Heart left ventricle (tissue), 16 donors: ENCODE measurements at regions not wholly inside any gene's neighbourhood (a gene's known extent, or its start where the extent isn't known, plus 50 kb on each side); places are given as distances from the start of the nearest gene placed in this dataset.

Experiments used
- ATAC-seq, 4 donors: fragments of 200-7000 bp; cut with Tn5 transposase; one replicate each; pipeline ENCODE4 v1.9.1; 2020 to 2022; ENCODE audit warnings: moderate library complexity in 4 of 4, mild to moderate bottlenecking in 3 of 4, moderate number of reproducible peaks in 1 of 4
- DNase-seq, 5 donors: peaks; one replicate each; pipeline ENCODE4 v3.0.0-alpha.2; 2020
- H3K27ac ChIP-seq, 12 donors: fragments of 200-600 bp; sonication (generic) in 4 of 12; one replicate each; pipeline versions ENCODE4 v1.5.0 to v1.8.0; 2016 to 2022; ENCODE audit warnings: mild to moderate bottlenecking in 2 of 12
- H3K27me3 ChIP-seq, 9 donors: fragments of 200-600 bp; sonication (generic) in 2 of 9; one replicate each; pipeline versions ENCODE4 v1.5.1 to v1.8.0; 2016 to 2022; ENCODE audit warnings: mild to moderate bottlenecking in 3 of 9
- H3K36me3 ChIP-seq, 9 donors: fragments of 200-600 bp; sonication (generic) in 2 of 9; one replicate each; pipeline versions ENCODE4 v1.5.0 to v1.8.0; 2018 to 2022; ENCODE audit warnings: mild to moderate bottlenecking in 2 of 9
- H3K4me1 ChIP-seq, 12 donors: fragments of 200-600 bp; sonication (generic) in 4 of 12; one replicate each; pipeline versions ENCODE4 v1.5.0 to v1.8.0; 2016 to 2022; ENCODE audit warnings: mild to moderate bottlenecking in 3 of 12
- H3K4me3 ChIP-seq, 12 donors: fragments of 200-600 bp; sonication (generic) in 4 of 12; one replicate each; pipeline versions ENCODE4 v1.5.0 to v1.8.0; 2017 to 2022; ENCODE audit warnings: mild to moderate bottlenecking in 9 of 12, moderate library complexity in 4 of 12
- H3K9me3 ChIP-seq, 12 donors: fragments of 200-600 bp; sonication (generic) in 4 of 12; one replicate each; pipeline versions ENCODE4 v1.5.0 to v1.8.0; 2016 to 2022; ENCODE audit warnings: mild to moderate bottlenecking in 1 of 12
- POLR2A ChIP-seq, 2 donors: fragments of 450-650 bp; IDR thresholded peaks; one replicate each; pipeline ENCODE4 v1.6.1; 2017; ENCODE audit warnings: antibody characterized with exemption in 2 of 2, mild to moderate bottlenecking in 2 of 2, moderate library complexity in 2 of 2
- WGBS, 4 donors: extraction: QIAGEN DNeasy Blood & Tissue Kit in 2 of 4; methylation state at CpG; one replicate each; pipeline versions ENCODE4 v1.1.5 to v1.1.7; 2013 to 2018; 5-methylcytosine and 5-hydroxymethylcytosine counted together
- intact Hi-C, 10 donors: fragments of 100-400 bp; cut with DNase I; formaldehyde crosslinking; loops; one replicate each; pipeline versions ENCODE4 v1.11.1 to v1.14.2; 2022
- TF ChIP-seq, protein P1 (sequence below), 12 donors: fragments of 200-600 bp; sonication (generic) in 4 of 12; IDR thresholded peaks; one replicate each; pipeline versions ENCODE4 v1.5.0 to v1.8.0; 2018 to 2022; ENCODE audit warnings: antibody characterized with exemption in 12 of 12, mild to moderate bottlenecking in 5 of 12
- donor health status: ischemic (EF 13 %, LVEDD 7.1; RV severe dilation, severe dysfunction).
- donor health status: healthy with polysubstance abuse.
- donor health status: DM: no; HTN: yes; CAD: no.
- donor health status: DM: no; HTN: no; CAD: no.
- donor health status: ischemic (EF 25% LVEDD 6.9; RV normal size, moderate dysfunction).
- donor health status: ischemic (EF 25% LVEDD 5.7; RV mildly dilated, moderate dysfunction).
- donor health status: healthy.
- donor health status: DM: yes; HTN: yes; CAD: no.
- donor health status: ischemic (EF 35%, LVEDD 5.7; RV mildly dilated, moderate dysfunction).
- donor health status: nonischemic (EF 11% LVEDD 7.7; RV severe dilation, severe dysfunction).
- donor health status: DM: yes; HTN: yes; CAD: no.
- donor health status: PGD.
- donor health status: ischemic (EF 29% LVEDD 5.4; RV normal size, mild dysfunction).
- donor health status: nonischemic (EF 23%, LVEDD 6.1; RV moderate dilation, normal function).

DNA sequence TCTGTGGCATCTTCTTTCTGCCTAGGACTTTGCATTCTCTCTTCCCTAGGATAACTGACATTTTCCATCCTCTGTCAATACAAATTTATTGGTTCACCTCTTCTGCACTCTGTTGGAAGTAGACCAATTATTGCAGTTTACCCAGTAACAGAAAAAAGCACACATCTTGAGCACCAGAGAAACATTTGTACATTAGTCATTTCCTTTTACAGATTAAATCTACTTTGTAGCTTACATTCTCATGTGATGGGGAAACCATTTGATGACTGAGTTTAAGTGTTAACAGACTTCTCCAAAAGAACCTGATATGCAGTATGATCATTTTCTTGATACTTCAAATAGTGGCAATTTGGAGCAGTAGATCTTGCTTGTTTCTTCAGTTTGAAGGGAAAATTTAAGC, 1098.8 kb downstream of the DTWD2 start:
- Histone ChIP-seq H3K27ac (no peak overlapping the region), H3K4me3 (no peak overlapping the region), H3K36me3 (no peaks in the 10 kb centered on the region), H3K9me3 (no peaks in the 10 kb centered on the region), H3K27me3 (no peaks in the 10 kb centered on the region), H3K4me1 (peaks cover 0 to 21% (median 0%) of the 10 kb centered on the region in 12 donors)
- ATAC-seq (peak in 1 of 4 donors; percentile 28), DNase-seq (no peak)
- intact Hi-C loops, result no loop called here
- no peak for TF ChIP-seq POLR2A (IDR thresholded peaks at IDR 0.05)
- TF ChIP-seq, protein P1, sequence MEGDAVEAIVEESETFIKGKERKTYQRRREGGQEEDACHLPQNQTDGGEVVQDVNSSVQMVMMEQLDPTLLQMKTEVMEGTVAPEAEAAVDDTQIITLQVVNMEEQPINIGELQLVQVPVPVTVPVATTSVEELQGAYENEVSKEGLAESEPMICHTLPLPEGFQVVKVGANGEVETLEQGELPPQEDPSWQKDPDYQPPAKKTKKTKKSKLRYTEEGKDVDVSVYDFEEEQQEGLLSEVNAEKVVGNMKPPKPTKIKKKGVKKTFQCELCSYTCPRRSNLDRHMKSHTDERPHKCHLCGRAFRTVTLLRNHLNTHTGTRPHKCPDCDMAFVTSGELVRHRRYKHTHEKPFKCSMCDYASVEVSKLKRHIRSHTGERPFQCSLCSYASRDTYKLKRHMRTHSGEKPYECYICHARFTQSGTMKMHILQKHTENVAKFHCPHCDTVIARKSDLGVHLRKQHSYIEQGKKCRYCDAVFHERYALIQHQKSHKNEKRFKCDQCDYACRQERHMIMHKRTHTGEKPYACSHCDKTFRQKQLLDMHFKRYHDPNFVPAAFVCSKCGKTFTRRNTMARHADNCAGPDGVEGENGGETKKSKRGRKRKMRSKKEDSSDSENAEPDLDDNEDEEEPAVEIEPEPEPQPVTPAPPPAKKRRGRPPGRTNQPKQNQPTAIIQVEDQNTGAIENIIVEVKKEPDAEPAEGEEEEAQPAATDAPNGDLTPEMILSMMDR (IDR thresholded peaks at IDR 0.05), result no peak

DNA sequence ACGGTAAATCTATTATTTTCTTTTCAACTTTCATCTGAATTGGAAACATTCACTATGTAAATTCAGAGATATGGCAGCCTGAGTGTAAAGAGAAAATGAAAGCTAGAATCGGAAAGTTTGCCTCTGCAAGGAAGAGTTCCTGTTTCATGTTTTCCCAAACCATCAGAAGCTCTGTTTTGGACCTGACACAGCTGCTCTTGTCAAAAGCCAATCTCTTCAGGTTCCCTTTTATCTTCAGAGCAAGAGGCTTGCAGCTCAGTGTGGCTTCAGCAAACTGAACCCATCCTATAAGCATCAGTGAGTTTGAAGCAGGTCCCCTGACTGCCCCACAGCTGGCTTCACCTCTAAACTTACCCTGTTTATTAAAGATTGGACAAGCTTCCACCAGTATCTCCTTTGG, 1099.7 kb downstream of the DTWD2 start:
- 33 to 42% (median 37%) methylated on average over 2 of the region's 2 CpGs for WGBS, 4 donors

DNA sequence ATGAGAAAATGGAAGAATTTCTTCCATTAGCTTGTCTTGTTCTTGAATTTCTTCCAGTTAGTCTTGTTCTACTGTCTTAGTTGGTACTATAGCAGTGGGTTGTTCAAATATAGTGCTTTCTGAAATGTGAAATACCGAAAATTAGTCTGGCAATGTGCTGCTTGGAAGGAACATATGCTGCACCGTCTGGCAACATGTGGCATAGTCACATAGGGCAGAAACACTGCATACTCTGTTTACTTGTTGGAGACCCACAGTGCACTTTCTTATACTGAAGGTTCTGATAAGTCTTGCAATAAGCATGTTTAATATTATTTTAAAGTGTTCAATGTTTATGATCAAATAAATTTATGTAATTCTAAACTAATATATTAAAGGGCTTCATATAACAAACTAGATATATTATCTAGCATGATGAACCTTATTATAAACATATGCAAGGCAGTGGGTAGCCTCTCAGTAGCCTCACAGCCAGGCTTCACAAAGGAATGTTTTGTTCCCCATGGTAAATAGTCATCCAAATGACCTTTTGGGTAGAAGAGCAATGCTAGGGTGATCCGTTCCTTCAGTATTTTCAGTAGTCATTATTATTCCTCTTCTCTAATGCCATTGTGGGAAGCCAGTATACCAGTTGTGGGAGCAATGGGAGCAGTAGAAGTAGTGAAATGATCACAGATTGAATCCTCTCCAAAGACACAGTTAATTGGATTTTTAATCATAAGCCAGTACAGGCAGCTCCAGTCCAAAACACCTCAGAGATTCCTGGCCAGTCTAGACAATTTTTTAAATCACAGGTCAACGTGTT, 1106.7 kb downstream of the DTWD2 start:
- intact Hi-C loops, result no loop called here
- no peak for DNase-seq
- H3K4me3 ChIP-seq, result no peak overlapping the region

More for the DNA sequence above, 1099.7 kb downstream of the DTWD2 start:
- peak in 2 of 4 donors; percentile 34 to 45 for ATAC-seq
- H3K27me3 ChIP-seq, result no peaks in the 10 kb centered on the region
- TF ChIP-seq POLR2A (IDR thresholded peaks at IDR 0.05), result no peak
- TF ChIP-seq, protein P1 (IDR thresholded peaks at IDR 0.05), result no peak
- peak overlapping the region in 11 of 12 donors; percentile 8 to 52 (median 33) for H3K4me3 ChIP-seq
- peak overlapping the region in 6 of 12 donors; percentile 13 to 58 (median 42) for H3K27ac ChIP-seq
- no peaks in the 10 kb centered on the region for H3K9me3 ChIP-seq
- DNase-seq, result peak in 1 of 5 donors; percentile 6
- peaks cover 0 to 21% (median 0%) of the 10 kb centered on the region in 12 donors for H3K4me1 ChIP-seq
- intact Hi-C loops, result no loop called here
- no peaks in the 10 kb centered on the region for H3K36me3 ChIP-seq

DNA sequence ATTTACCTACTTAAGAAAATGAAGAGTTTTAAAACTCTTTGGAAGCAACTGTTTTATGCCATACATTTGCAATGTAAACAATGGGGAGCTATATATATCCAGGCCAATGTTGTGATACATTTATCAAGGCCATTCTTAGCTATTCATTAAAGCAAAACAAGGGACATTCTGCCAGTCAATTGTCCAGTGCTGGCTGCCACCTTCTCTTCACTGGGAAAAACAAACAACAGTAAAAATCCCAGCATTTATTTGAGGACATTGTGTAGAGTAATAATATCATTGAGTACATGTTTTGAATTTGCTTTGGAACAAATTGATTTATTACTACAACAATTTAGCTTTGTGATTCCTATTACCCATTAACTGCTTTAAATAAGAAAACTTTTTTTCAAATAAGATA, 1107.4 kb downstream of the DTWD2 start:
- H3K27ac ChIP-seq, result no peak overlapping the region
- no peaks in the 10 kb centered on the region for H3K36me3 ChIP-seq
- DNase-seq (no peak), ATAC-seq (no peak)
- no peaks in the 10 kb centered on the region for H3K9me3 ChIP-seq
- H3K4me1 ChIP-seq, result no peaks in the 10 kb centered on the region
- H3K4me3 ChIP-seq, result no peak overlapping the region
- H3K27me3 ChIP-seq, result no peaks in the 10 kb centered on the region
- intact Hi-C loops, result no loop called here
- TF ChIP-seq POLR2A (IDR thresholded peaks at IDR 0.05), result no peak
- TF ChIP-seq, protein P1 (IDR thresholded peaks at IDR 0.05), result no peak

More for the DNA sequence above, 1106.7 kb downstream of the DTWD2 start:
- Histone ChIP-seq H3K4me1 (no peaks in the 10 kb centered on the region), H3K36me3 (no peaks in the 10 kb centered on the region), H3K27ac (no peak overlapping the region), H3K9me3 (no peaks in the 10 kb centered on the region), H3K27me3 (no peaks in the 10 kb centered on the region)
- 85 to 89% (median 86%) methylated on average over 4 of the region's 4 CpGs for WGBS, 4 donors
- no peak for TF ChIP-seq POLR2A (IDR thresholded peaks at IDR 0.05)
- TF ChIP-seq, protein P1 (IDR thresholded peaks at IDR 0.05), result no peak
- no peak for ATAC-seq
